Suprapubic skin (tissue), 4 donors: ENCODE measurements at regions not wholly inside any gene's neighbourhood (a gene's known extent, or its start where the extent isn't known, plus 50 kb on each side); places are given as distances from the start of the nearest gene placed in this dataset.

Experiments used
- EP300 ChIP-seq: sonication (generic); formaldehyde crosslinking; IDR thresholded peaks from one replicate; pipeline ENCODE4 v1.6.1; 2017; ENCODE audit warnings: antibody characterized with exemption
- POLR2A ChIP-seq, 2 donors: fragments of 450-650 bp; IDR thresholded peaks; one replicate each; pipeline ENCODE4 v1.6.1; 2017; ENCODE audit warnings: antibody characterized with exemption in 2 of 2, mild to moderate bottlenecking in 2 of 2, moderate library complexity in 2 of 2
- POLR2AphosphoS5 ChIP-seq, 3 donors: sonication (generic); formaldehyde crosslinking; IDR thresholded peaks; one replicate each; pipeline ENCODE4 v1.6.1; 2017; ENCODE audit warnings: antibody characterized with exemption in 3 of 3
- TF ChIP-seq, protein P1 (sequence below), 2 donors: fragments of 200-600 bp in 1 of 2; fragments of 450-650 bp in 1 of 2; sonication (generic) in 1 of 2; IDR thresholded peaks; one replicate each; pipeline ENCODE4 v1.5.1; 2016 to 2019; ENCODE audit warnings: antibody characterized with exemption in 2 of 2, mild to moderate bottlenecking in 1 of 2, moderate library complexity in 1 of 2

DNA sequence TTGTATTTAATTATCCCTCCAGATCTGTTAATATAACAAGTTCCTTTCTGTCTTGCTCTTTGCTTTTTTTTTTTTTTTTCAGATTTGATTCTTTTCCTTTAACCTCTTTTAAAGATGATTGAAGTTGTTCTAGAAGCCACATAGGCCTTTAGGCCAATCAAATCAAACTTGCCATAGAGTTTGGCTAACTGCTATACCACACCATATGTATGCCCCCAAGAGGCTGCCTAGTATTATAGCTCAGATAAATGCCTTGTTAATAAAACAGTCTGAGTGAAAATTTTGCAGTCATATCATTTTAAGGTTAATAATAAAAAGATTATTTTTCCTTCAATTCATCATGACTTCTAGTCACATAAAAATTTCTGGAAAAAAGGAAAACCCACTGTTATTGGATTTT, 696.0 kb upstream of the CHRM3 start:
- TF ChIP-seq EP300 (no peak), POLR2A (IDR thresholded peaks at IDR 0.05) (no peak), POLR2AphosphoS5 (IDR thresholded peaks at IDR 0.05) (no peak)
- TF ChIP-seq, protein P1, sequence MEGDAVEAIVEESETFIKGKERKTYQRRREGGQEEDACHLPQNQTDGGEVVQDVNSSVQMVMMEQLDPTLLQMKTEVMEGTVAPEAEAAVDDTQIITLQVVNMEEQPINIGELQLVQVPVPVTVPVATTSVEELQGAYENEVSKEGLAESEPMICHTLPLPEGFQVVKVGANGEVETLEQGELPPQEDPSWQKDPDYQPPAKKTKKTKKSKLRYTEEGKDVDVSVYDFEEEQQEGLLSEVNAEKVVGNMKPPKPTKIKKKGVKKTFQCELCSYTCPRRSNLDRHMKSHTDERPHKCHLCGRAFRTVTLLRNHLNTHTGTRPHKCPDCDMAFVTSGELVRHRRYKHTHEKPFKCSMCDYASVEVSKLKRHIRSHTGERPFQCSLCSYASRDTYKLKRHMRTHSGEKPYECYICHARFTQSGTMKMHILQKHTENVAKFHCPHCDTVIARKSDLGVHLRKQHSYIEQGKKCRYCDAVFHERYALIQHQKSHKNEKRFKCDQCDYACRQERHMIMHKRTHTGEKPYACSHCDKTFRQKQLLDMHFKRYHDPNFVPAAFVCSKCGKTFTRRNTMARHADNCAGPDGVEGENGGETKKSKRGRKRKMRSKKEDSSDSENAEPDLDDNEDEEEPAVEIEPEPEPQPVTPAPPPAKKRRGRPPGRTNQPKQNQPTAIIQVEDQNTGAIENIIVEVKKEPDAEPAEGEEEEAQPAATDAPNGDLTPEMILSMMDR (IDR thresholded peaks at IDR 0.05), result no peak
